HG03432 (cell line): ENCODE measurements at regions not wholly inside any gene's neighbourhood (a gene's known extent, or its start where the extent isn't known, plus 50 kb on each side); places are given as distances from the start of the nearest gene placed in this dataset.
A peak's percentile ranks its signal among the peaks of the same experiment; 100 is the strongest.

Source experiments
- ATAC-seq: cut with Tn5 transposase; IDR thresholded peaks from one replicate; pipeline ENCODE4 v1.9.1; 2021; ENCODE audit warnings: mild to moderate bottlenecking, moderate library complexity; ENCODE audit not compliant: unreplicated experiment

DNA sequence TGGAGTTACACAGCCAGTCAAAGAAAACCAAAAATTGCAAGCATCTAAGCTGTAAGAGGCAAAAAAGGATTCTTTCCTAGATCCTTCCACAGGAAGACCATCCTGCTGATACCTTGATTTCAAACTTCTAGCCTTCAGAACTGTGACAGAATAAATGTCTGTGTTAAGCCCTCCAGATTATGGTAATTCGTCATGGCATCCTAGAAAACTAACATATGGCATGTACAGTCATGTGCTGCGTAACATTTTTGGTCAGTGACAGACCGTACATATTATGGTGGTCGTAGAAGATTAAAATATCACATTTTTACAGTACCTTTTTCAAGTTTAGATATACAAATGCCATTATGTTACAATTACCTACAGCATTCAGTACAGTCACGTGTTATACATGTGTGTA is 660.9 kb upstream of the LMO3 start:
- ATAC-seq, result no peak

DNA sequence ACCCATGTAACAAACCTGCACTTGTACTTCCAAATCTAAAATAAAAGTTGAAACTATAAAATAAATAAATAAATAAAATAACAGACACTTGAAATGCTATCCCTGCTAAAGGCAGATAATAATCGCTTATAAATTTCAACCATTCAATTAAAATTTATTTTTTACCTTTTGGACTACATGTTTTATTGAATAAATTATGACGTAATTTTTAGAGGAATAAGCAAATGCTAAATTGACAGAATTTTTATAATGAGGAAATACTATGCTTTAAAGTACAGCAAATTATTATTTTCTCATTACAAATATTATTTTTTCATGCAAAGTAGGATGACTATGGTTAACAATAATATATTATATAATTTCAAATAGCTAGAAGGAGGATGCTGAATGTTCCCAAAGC is 658.6 kb upstream of the LMO3 start:
- no peak for ATAC-seq

DNA sequence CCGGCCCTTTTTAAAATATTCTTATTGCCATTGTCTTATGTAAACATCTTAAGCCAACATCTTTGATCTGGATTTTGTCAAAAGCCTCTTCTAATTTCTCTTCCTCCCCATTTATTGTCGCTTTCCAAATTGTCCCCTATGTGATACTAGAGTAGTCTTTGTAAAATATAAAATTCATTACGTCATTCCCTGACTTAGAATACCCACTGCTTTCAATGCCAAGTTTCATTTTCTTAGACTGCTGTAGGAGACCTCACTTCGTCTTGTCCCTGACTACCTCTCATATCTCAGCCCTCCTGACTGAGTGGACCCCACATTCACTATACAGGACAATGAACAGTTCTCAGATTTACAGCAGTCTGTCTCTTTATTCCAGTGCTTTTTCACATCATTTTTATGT is 633.9 kb upstream of the LMO3 start:
- no peak for ATAC-seq

DNA sequence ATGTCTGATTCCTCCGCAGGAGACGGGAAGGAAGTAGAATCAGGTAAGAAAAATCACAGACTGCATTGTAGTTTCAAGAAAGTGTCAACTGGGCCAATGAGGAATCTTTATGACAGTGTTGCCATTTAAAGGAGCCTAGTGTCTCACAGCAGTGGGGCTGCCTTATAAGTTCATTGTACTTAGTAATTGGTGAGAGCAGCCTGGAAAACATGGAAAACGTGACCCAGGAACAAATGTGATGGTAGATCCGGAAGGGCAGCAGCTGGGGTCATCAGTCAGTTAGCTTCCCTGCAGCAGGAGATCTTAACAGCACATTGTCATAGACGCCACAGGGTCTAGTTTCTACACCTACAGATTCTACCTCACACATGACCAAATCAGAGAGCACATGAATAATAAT is 630.0 kb upstream of the LMO3 start:
- no peak for ATAC-seq

- ATAC-seq, result no peak
These were observed 610.0 kb upstream of the LMO3 start for GRCh38 chr12:17215759-17216570.

DNA sequence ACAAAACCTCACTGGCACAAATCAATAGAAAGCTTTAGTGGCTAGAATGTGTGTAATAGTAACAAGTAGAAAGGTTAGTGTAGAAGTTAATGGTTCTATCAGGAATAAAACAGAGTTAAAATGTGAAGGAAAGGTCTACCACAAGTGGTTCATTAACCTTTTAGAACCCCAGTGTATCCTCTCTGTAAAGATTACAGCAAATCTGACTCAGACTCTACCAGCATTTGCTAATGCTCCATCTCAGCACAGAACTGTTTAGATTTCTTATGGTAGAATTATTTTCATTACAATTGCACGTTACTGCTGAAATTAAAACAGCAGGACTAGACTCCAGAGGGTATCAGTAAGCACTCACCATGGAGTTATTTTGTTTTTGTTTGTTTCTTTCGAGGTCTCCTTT is 609.0 kb upstream of the LMO3 start:
- peak; percentile 48 for ATAC-seq

- no peak for ATAC-seq
These were observed 600.6 kb upstream of the LMO3 start for GRCh38 chr12:17206553-17206952.

- ATAC-seq, result no peak
These were observed 598.5 kb upstream of the LMO3 start for GRCh38 chr12:17204289-17205054.

DNA sequence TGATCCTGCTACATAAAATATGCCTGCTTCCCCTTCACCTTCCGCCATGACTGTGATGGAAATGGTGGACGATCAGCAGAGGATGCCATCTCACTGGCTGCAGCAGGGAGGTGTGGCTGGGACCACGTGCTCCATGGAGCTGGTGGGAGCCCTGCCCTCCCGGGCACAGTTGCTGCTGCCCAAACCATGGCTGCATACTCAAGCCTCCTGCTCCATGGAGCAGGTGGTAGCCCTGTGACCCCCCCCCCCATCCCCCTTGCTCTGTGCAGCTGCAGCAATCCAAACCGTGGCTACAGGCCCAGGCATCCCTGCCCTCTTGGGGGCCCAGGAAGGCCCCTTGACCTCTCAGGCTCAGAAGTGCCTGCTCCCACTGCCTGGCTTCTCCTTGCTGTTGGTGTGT is 597.5 kb upstream of the LMO3 start:
- ATAC-seq, result no peak

DNA sequence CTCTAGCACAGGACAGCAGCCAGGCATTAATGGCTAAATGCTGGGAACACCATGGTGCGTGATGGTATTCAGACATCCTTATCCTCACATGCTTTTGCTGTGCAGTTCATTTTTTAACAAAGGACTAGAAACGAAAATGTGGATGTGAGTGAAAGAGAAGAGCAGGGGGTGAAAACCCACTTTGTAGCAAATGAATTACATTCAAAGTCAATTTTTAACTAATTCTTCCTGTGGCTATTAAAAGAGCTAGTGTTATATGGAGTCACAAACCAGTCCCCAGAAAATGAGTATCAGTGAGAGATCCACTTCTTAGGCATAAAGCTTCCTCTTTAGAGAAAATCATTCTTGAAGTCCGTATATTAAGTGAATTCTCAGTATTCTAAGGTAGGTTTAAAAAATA is 592.0 kb upstream of the LMO3 start:
- peak; percentile 62 for ATAC-seq

GRCh38 chr12:17192721-17193120 is 586.8 kb upstream of the LMO3 start:
- no peak for ATAC-seq

- peak; percentile 78 for ATAC-seq
These were observed 563.9 kb upstream of the LMO3 start for GRCh38 chr12:17169726-17170471.

DNA sequence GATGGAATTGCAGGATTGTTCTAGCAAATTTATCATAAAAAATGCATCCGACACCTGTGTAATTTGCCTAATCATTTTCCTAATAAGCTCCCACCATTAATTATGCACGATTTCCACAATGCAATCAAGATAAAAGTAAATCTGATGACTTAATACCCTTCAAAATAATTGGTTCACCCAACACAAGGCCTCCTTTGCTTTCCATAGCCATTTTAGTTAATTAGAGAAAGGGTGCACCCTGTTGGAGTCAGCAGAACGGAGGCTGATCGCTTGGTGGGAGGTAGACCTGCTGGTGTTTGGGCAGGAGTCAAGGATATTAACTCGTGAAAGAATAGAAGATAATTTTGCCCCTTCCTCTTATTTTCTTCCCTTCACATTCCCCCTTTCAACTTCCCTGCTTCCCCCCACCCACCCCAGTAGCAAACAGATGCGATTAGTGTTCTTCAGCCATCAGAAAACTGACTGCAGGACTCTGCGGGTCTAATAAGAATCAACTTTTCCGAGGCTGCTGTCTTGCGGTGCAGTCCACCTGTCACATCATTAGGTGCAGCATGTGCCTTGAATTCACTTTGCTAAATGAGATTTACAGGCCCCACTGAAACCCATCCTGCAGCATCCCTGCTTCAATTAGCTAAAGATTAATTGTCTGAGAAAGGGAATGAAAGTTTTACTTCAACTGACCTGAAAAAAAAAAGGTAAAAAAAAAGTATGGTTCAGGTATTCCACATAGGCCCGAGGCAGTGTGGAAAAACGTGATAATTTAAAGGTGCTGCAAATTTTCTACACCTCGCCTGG is 553.7 kb upstream of the LMO3 start:
- ATAC-seq, result no peak

DNA sequence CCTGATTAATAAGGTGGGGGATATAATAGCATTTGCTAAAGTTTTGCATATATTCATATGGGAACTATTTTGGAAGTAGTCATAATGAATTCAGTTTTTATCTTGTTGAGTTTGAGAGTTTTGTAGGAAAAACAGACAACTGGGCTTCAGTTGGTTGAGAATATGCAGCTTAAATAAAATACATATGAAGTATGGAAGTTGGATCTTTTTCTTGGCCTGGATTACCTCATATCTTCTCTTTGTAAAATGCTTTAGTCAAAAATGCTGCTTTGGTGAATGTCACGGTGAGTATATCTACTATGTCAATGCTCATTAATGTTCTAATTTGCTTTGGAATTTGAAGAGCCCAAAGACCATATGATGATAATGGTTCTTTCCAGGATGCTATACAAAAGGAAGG is 552.2 kb upstream of the LMO3 start:
- no peak for ATAC-seq

GRCh38 chr12:17151917-17152316 is 546.0 kb upstream of the LMO3 start:
- ATAC-seq, result no peak

GRCh38 chr12:17148706-17149105 is 542.7 kb upstream of the LMO3 start:
- ATAC-seq, result no peak

GRCh38 chr12:17142856-17143255 is 536.9 kb upstream of the LMO3 start:
- no peak for ATAC-seq

DNA sequence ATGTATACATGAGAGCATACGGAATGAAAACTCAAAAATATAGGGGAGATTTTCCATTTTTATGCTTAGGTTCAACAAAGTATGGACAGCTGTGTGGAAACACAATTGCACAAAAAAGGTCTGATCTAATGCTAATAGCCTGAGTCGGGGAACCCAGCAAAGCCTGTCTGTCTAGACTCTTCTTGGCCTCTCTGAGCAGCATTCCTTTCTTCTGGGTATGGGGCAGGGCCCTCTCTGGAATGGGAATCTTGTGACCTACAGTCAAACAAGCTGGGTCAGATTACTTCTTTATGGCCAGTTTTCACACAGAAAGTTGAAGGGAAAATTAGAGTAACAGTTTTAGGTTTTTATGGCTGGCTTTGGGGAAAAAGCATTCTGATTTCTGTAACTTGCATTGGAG is 534.0 kb upstream of the LMO3 start:
- ATAC-seq, result no peak

DNA sequence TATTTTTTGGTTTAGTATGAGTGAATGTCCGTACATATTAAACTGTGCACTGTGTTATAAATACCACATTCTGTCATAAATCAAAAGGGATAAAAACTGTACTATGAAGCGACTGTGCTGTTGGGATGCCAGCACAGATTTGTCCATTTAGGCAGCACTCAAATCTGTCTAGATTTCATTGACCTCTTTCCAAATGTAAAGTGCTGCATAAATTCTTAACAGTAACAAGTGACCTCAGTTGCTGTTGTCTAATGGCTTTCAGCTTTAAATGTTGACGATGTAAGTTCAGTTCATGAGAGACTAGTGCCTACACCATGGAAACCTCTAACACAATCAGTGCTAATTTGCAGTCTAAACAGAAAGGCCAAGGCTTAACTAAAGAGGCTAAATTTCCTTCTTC is 531.4 kb upstream of the LMO3 start:
- no peak for ATAC-seq

- ATAC-seq, result peak; percentile 48
These were observed 528.4 kb upstream of the LMO3 start for GRCh38 chr12:17134315-17134714.

GRCh38 chr12:17132336-17132735 is 526.4 kb upstream of the LMO3 start:
- ATAC-seq, result no peak
